ENCODE measurements at regions not wholly inside any gene's neighbourhood (a gene's known extent, or its start where the extent isn't known, plus 50 kb on each side); places are given as distances from the start of the nearest gene placed in this dataset.

- DNase-seq, result no peak
Measured at GRCh38 chr6:23327621-23328020, 758.3 kb downstream of the HDGFL1 start.

GRCh38 chr6:23329086-23329485, 759.7 kb downstream of the HDGFL1 start:
- DNase-seq, result no peak

GRCh38 chr6:23330632-23331031, 761.3 kb downstream of the HDGFL1 start:
- no peak for DNase-seq

GRCh38 chr6:23334360-23334759, 765.0 kb downstream of the HDGFL1 start:
- DNase-seq, result no peak

GRCh38 chr6:23335894-23336293, 766.5 kb downstream of the HDGFL1 start:
- DNase-seq, result no peak

GRCh38 chr6:23339268-23339667, 769.9 kb downstream of the HDGFL1 start:
- no peak for DNase-seq

- no peak for DNase-seq
Measured at GRCh38 chr6:23340271-23340670, 770.9 kb downstream of the HDGFL1 start.

GRCh38 chr6:23343610-23344306, 774.4 kb downstream of the HDGFL1 start:
- no peak for DNase-seq

GRCh38 chr6:23348185-23348584, 777.8 kb upstream of the NRSN1 start:
- DNase-seq, result no peak

GRCh38 chr6:23349521-23350147, 776.4 kb upstream of the NRSN1 start:
- DNase-seq, result no peak

GRCh38 chr6:23350752-23351453, 775.1 kb upstream of the NRSN1 start:
- DNase-seq, result no peak

GRCh38 chr6:23354004-23354403, 772.0 kb upstream of the NRSN1 start:
- DNase-seq, result no peak

- DNase-seq, result no peak
Measured at GRCh38 chr6:23357185-23357766, 768.7 kb upstream of the NRSN1 start.

GRCh38 chr6:23365732-23366131, 760.3 kb upstream of the NRSN1 start:
- DNase-seq, result no peak

- no peak for DNase-seq
Measured at GRCh38 chr6:23367311-23367710, 758.7 kb upstream of the NRSN1 start.

- DNase-seq, result no peak
Measured at GRCh38 chr6:23368557-23368956, 757.5 kb upstream of the NRSN1 start.

GRCh38 chr6:23370051-23370450, 756.0 kb upstream of the NRSN1 start:
- no peak for DNase-seq

- DNase-seq, result no peak
Measured at GRCh38 chr6:23371132-23371915, 754.7 kb upstream of the NRSN1 start.

GRCh38 chr6:23377830-23378229, 748.2 kb upstream of the NRSN1 start:
- no peak for DNase-seq

- DNase-seq, result no peak
Measured at GRCh38 chr6:23380465-23380864, 745.5 kb upstream of the NRSN1 start.

- DNase-seq, result no peak
Measured at GRCh38 chr6:23388086-23388783, 737.8 kb upstream of the NRSN1 start.

GRCh38 chr6:23389386-23389785, 736.6 kb upstream of the NRSN1 start:
- no peak for DNase-seq

Data from RPMI8226 (cell line).